Mammary epithelial cell (primary cell): ENCODE measurements at regions not wholly inside any gene's neighbourhood (a gene's known extent, or its start where the extent isn't known, plus 50 kb on each side); places are given as distances from the start of the nearest gene placed in this dataset.

Experiments
- EZH2 ChIP-seq: IDR thresholded peaks from 2 replicates; pipeline ENCODE4 v1.6.1; 2012; ENCODE audit warnings: low read length, inconsistent platforms, borderline replicate concordance
- TF ChIP-seq, protein P1 (sequence below), 2 donors: IDR thresholded peaks in 1 of 2; conservative IDR thresholded peaks in 1 of 2; 2 replicates each; pipeline ENCODE4 v1.5.1; 2011 to 2012; ENCODE audit warnings: inconsistent platforms in 2 of 2, low read length in 2 of 2, mild to moderate bottlenecking in 2 of 2, control low read depth in 1 of 2, low read depth in 1 of 2; ENCODE audit not compliant: insufficient read depth in 1 of 2; ENCODE audit errors: extremely low read depth in 1 of 2

GRCh38 chr10:110411047-110411410 is 86.7 kb upstream of the DUSP5 start:
- TF ChIP-seq, protein P1, sequence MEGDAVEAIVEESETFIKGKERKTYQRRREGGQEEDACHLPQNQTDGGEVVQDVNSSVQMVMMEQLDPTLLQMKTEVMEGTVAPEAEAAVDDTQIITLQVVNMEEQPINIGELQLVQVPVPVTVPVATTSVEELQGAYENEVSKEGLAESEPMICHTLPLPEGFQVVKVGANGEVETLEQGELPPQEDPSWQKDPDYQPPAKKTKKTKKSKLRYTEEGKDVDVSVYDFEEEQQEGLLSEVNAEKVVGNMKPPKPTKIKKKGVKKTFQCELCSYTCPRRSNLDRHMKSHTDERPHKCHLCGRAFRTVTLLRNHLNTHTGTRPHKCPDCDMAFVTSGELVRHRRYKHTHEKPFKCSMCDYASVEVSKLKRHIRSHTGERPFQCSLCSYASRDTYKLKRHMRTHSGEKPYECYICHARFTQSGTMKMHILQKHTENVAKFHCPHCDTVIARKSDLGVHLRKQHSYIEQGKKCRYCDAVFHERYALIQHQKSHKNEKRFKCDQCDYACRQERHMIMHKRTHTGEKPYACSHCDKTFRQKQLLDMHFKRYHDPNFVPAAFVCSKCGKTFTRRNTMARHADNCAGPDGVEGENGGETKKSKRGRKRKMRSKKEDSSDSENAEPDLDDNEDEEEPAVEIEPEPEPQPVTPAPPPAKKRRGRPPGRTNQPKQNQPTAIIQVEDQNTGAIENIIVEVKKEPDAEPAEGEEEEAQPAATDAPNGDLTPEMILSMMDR (conservative IDR thresholded peaks at IDR 0.05 in 1 of 2, IDR thresholded peaks at IDR 0.05 in 1 of 2; ENCODE audit: extremely low read depth in 1 of 2, insufficient read depth in 1 of 2, low read depth in 1 of 2, low read length in 2 of 2) = no peak
- TF ChIP-seq EZH2 = no peak
